ENCODE measurements at regions not wholly inside any gene's neighbourhood (a gene's known extent, or its start where the extent isn't known, plus 50 kb on each side); places are given as distances from the start of the nearest gene placed in this dataset.
"Not testable (repeated sequence)": the region's sequence is repeated elsewhere in the genome, so short reads cannot be mapped to it uniquely, and the experiment has no call there.

- not testable (repeated sequence) for DNase-seq (ENCODE audit: extremely low spot score, unreplicated experiment); H3K27me3 Mint-ChIP-seq; H3K36me3 Mint-ChIP-seq; H3K4me3 Mint-ChIP-seq; H3K27ac Mint-ChIP-seq; H3K4me1 Mint-ChIP-seq (ENCODE audit: unreplicated experiment)
- H3K9me3 Mint-ChIP-seq, result peaks cover 19% of the 10 kb centered on the region
Measured at GRCh38 chr3:130151555-130151954, 69.9 kb downstream of the ALG1L2 start.

GRCh38 chr3:130153247-130153646, 71.6 kb downstream of the ALG1L2 start:
- DNase-seq (ENCODE audit: extremely low spot score, unreplicated experiment); H3K36me3 Mint-ChIP-seq; H3K27me3 Mint-ChIP-seq; H3K4me1 Mint-ChIP-seq (ENCODE audit: unreplicated experiment); H3K4me3 Mint-ChIP-seq; H3K27ac Mint-ChIP-seq: not testable (repeated sequence)
- peaks cover 19% of the 10 kb centered on the region for H3K9me3 Mint-ChIP-seq

DNA sequence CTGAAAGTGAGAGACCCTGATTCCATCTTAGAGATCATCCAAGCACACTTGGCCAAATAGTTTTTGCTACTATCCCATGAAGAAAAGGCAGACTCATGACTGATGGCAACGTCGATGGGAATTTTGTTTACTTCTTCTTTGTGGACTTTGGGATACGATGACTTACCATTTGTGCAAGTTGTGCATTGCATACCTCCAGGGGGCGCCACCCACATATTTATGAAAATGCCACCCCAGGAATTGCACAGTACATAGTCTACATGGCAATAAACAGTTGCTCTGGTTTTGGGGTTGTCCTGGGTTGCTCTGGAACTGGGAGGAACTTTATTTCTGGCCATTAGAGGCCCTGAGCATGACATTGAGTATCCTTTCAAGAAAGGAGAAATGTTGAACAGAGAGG, 73.8 kb downstream of the ALG1L2 start:
- not testable (repeated sequence) for H3K27ac Mint-ChIP-seq; H3K4me1 Mint-ChIP-seq (ENCODE audit: unreplicated experiment); H3K27me3 Mint-ChIP-seq; H3K36me3 Mint-ChIP-seq; DNase-seq (ENCODE audit: extremely low spot score, unreplicated experiment); H3K4me3 Mint-ChIP-seq
- TF ChIP-seq, protein P1, sequence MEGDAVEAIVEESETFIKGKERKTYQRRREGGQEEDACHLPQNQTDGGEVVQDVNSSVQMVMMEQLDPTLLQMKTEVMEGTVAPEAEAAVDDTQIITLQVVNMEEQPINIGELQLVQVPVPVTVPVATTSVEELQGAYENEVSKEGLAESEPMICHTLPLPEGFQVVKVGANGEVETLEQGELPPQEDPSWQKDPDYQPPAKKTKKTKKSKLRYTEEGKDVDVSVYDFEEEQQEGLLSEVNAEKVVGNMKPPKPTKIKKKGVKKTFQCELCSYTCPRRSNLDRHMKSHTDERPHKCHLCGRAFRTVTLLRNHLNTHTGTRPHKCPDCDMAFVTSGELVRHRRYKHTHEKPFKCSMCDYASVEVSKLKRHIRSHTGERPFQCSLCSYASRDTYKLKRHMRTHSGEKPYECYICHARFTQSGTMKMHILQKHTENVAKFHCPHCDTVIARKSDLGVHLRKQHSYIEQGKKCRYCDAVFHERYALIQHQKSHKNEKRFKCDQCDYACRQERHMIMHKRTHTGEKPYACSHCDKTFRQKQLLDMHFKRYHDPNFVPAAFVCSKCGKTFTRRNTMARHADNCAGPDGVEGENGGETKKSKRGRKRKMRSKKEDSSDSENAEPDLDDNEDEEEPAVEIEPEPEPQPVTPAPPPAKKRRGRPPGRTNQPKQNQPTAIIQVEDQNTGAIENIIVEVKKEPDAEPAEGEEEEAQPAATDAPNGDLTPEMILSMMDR (conservative IDR thresholded peaks at IDR 0.05), result peak; percentile 45
- peaks cover 11% of the 10 kb centered on the region for H3K9me3 Mint-ChIP-seq

GRCh38 chr3:130166856-130167255, 85.2 kb downstream of the ALG1L2 start:
- H3K9me3 Mint-ChIP-seq; H3K4me1 Mint-ChIP-seq (ENCODE audit: unreplicated experiment); H3K27ac Mint-ChIP-seq; DNase-seq (ENCODE audit: extremely low spot score, unreplicated experiment); H3K4me3 Mint-ChIP-seq; H3K36me3 Mint-ChIP-seq; H3K27me3 Mint-ChIP-seq: not testable (repeated sequence)

DNA sequence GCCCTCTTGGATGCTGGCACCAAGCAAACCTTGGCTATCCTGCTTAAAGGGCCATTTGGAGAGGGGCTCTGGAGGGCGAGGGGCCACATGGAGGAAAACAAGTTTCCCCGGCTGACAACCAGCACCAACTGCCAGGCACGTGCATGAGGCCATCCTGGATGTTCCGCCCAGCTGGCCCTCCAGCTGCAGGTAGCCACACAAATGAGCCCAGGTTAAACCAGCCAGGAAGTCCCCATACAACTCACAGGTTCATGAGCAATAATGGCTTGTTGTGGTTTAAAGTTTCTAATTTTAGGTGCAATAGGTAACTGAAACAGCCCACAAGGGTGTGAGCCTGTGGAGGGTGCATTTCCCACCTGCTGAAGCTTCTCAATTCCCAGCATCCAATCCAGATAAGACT, 93.6 kb downstream of the ALG1L2 start:
- not testable (repeated sequence) for DNase-seq (ENCODE audit: extremely low spot score, unreplicated experiment); H3K36me3 Mint-ChIP-seq; H3K9me3 Mint-ChIP-seq; H3K4me3 Mint-ChIP-seq; H3K27me3 Mint-ChIP-seq; H3K27ac Mint-ChIP-seq
- peaks cover 30% of the 10 kb centered on the region for H3K4me1 Mint-ChIP-seq (ENCODE audit: unreplicated experiment)

GRCh38 chr3:130176476-130177256, 95.0 kb downstream of the ALG1L2 start:
- DNase-seq (ENCODE audit: extremely low spot score, unreplicated experiment); H3K9me3 Mint-ChIP-seq; H3K36me3 Mint-ChIP-seq; H3K27me3 Mint-ChIP-seq; H3K4me3 Mint-ChIP-seq: not testable (repeated sequence)
- H3K27ac Mint-ChIP-seq, result peak overlapping the region; percentile 32
- peaks cover 33% of the 10 kb centered on the region for H3K4me1 Mint-ChIP-seq (ENCODE audit: unreplicated experiment)

DNA sequence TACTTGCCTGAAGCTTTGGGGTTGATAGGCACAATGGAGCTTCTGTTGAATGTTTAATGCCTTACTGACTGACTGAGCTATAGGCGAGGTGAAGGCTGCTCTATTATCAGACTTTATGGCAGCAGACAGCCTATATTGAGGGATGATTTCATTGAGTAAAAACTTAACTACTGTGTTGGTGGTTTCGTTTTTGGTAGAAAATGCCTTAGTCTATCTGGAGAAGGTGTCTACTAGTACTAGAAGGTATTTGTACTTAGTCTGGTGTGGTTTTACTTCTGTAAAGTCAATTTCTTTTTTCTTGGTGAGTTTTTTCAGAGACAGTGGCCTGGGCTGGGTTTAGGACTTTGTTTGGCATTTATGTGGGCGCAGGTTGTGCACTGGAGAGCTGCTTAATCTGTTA, 97.2 kb downstream of the ALG1L2 start:
- H3K36me3 Mint-ChIP-seq; DNase-seq (ENCODE audit: extremely low spot score, unreplicated experiment); H3K9me3 Mint-ChIP-seq: not testable (repeated sequence)
- Mint-ChIP-seq H3K4me1 (ENCODE audit: unreplicated experiment) (peaks cover 40% of the 10 kb centered on the region), H3K27ac (peak overlapping the region; percentile 48), H3K27me3 (peaks cover 16% of the 10 kb centered on the region), H3K4me3 (peak overlapping the region; percentile 58)

DNA sequence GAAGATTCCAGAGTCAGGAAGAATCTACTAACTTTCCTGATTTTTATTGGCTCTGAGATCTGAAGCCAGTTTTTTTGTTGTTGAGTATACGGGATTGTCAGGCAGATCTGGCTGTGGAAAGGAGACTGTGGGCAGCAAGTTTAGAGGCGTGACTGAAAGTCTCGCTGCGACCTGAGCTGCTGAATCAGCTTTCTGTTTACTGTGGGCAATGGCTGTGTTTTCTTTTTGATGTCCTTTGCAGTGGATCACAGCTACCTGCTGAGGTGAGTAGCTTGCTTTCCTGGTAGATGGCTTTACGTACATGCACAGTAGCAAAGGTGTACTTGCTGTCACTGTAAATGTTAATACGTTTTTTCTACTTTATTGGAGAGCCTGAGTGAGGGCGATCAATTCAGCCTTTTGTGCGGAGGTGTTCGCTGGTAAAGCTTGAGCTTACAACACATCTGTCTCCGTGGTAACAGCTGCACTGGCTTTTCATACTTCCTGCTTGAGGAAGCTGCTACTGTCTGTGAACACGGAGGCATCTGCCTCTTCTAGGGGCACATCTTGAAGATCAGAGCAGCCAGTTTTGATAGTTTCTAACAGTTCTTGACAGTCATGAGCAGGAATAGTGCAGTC, 97.8 kb downstream of the ALG1L2 start:
- peak overlapping the region; percentile 58 for H3K4me3 Mint-ChIP-seq
- H3K36me3 Mint-ChIP-seq; DNase-seq (ENCODE audit: extremely low spot score, unreplicated experiment); H3K9me3 Mint-ChIP-seq: not testable (repeated sequence)
- peaks cover 16% of the 10 kb centered on the region for H3K27me3 Mint-ChIP-seq
- peaks cover 40% of the 10 kb centered on the region for H3K4me1 Mint-ChIP-seq (ENCODE audit: unreplicated experiment)
- peak overlapping the region; percentile 48 for H3K27ac Mint-ChIP-seq

DNA sequence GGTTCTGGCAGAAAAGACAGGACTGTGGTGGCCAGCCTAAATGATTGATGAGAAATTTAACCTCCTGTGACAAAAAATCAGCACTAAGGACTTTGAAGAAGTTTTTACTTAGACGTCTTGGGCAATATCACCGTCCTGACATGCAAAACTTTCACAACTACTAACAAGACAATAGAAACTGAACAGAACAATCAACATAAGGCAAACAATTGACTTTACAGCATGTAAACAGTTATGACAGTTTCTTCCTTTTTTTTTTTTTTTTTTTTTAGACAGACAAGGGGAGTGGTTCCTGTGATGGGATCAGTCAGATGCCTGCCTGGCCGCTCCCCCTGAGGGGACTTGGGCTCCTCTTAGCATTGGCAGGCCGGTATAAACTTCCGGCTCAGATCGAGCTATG, 100.8 kb downstream of the ALG1L2 start:
- H3K27me3 Mint-ChIP-seq, result peaks cover 13% of the 10 kb centered on the region
- H3K27ac Mint-ChIP-seq; DNase-seq (ENCODE audit: extremely low spot score, unreplicated experiment); H3K9me3 Mint-ChIP-seq; H3K36me3 Mint-ChIP-seq; H3K4me3 Mint-ChIP-seq: not testable (repeated sequence)
- peaks cover 29% of the 10 kb centered on the region for H3K4me1 Mint-ChIP-seq (ENCODE audit: unreplicated experiment)

DNA sequence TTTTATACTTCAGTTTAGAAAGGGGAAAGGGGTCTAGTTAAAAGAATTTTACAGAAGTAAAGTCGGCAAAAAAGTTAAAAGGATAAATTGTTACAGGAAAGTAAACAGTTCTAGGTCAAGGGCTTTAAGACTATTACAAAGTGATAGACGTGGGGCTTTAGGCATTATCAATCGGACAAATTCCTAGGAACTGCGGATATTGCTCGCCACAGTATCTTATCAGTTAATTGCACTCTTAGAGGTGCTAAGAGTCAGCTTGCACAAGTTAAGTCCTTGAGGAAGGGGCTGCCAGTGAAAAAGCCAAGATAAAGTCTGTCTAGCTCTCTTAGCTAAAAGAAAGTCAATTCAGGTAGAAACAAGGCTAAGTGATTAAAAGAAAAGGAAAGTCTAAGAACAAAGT, 102.1 kb downstream of the ALG1L2 start:
- not testable (repeated sequence) for H3K4me3 Mint-ChIP-seq; H3K36me3 Mint-ChIP-seq; DNase-seq (ENCODE audit: extremely low spot score, unreplicated experiment); H3K9me3 Mint-ChIP-seq; H3K27ac Mint-ChIP-seq
- Mint-ChIP-seq H3K27me3 (peaks cover 13% of the 10 kb centered on the region), H3K4me1 (ENCODE audit: unreplicated experiment) (peaks cover 24% of the 10 kb centered on the region)

GRCh38 chr3:130184152-130185024, 102.8 kb downstream of the ALG1L2 start:
- H3K36me3 Mint-ChIP-seq; H3K9me3 Mint-ChIP-seq; DNase-seq (ENCODE audit: extremely low spot score, unreplicated experiment); H3K27ac Mint-ChIP-seq; H3K4me3 Mint-ChIP-seq; H3K27me3 Mint-ChIP-seq: not testable (repeated sequence)
- H3K4me1 Mint-ChIP-seq (ENCODE audit: unreplicated experiment), result peaks cover 17% of the 10 kb centered on the region

- not testable (repeated sequence) for H3K9me3 Mint-ChIP-seq; H3K36me3 Mint-ChIP-seq; H3K27me3 Mint-ChIP-seq; H3K27ac Mint-ChIP-seq; H3K4me1 Mint-ChIP-seq (ENCODE audit: unreplicated experiment); H3K4me3 Mint-ChIP-seq; DNase-seq (ENCODE audit: extremely low spot score, unreplicated experiment)
Measured at GRCh38 chr3:130201272-130201671, 119.6 kb downstream of the ALG1L2 start.

All from type B pancreatic cell (in vitro differentiated cells).